Breast epithelium (tissue), 4 donors: ENCODE measurements at regions not wholly inside any gene's neighbourhood (a gene's known extent, or its start where the extent isn't known, plus 50 kb on each side); places are given as distances from the start of the nearest gene placed in this dataset.

Experiments used
- DNase-seq, 2 donors: peaks; one replicate each; pipeline ENCODE4 v3.0.0-alpha.2; 2019; ENCODE audit warnings: low spot score in 2 of 2
- H3K27ac ChIP-seq, 2 donors: fragments of 200-600 bp; sonication (generic) in 1 of 2; one replicate each; pipeline ENCODE4 v1.5.1; 2016 to 2019; ENCODE audit warnings: mild to moderate bottlenecking in 1 of 2
- H3K27me3 ChIP-seq, 2 donors: fragments of 200-600 bp; sonication (generic) in 1 of 2; one replicate each; pipeline versions ENCODE4 v1.5.1 to v1.6.0; 2017 to 2019; ENCODE audit warnings: control low read depth in 1 of 2, mild to moderate bottlenecking in 1 of 2
- H3K36me3 ChIP-seq: fragments of 200-600 bp; one replicate; pipeline ENCODE4 v1.5.1; 2019
- H3K4me1 ChIP-seq, 2 donors: fragments of 200-600 bp; sonication (generic); one replicate each; pipeline ENCODE4 v1.5.1; 2016 to 2019; ENCODE audit warnings: control low read depth in 1 of 2
- H3K4me3 ChIP-seq, 3 donors: fragments of 200-600 bp; sonication (generic); 1 replicate in 2 of 3; 2 replicates in 1 of 3; pipeline ENCODE4 v1.5.1; 2016 to 2019; ENCODE audit warnings: mild to moderate bottlenecking in 3 of 3, moderate library complexity in 2 of 3
- H3K9me3 ChIP-seq, 2 donors: fragments of 200-600 bp; sonication (generic) in 1 of 2; one replicate each; pipeline ENCODE4 v1.5.1; 2016 to 2019; ENCODE audit warnings: control low read depth in 1 of 2
- POLR2A ChIP-seq: fragments of 450-650 bp; IDR thresholded peaks from one replicate; pipeline ENCODE4 v1.6.1; 2016; ENCODE audit warnings: antibody characterized with exemption, mild to moderate bottlenecking, moderate library complexity
- POLR2AphosphoS5 ChIP-seq, 3 donors: sonication (generic); formaldehyde crosslinking; IDR thresholded peaks; one replicate each; pipeline ENCODE4 v1.6.1; 2017; ENCODE audit warnings: antibody characterized with exemption in 3 of 3
- intact Hi-C: fragments of 100-400 bp; cut with DNase I; formaldehyde crosslinking; loops from one replicate; pipeline ENCODE4 v1.15.1; 2023; ENCODE audit warnings: low total_unique reads
- TF ChIP-seq, protein P1 (sequence below), 3 donors: fragments of 450-650 bp; IDR thresholded peaks; one replicate each; pipeline ENCODE4 v1.5.1; 2016 to 2017; ENCODE audit warnings: antibody characterized with exemption in 3 of 3, mild to moderate bottlenecking in 3 of 3, moderate library complexity in 3 of 3

DNA sequence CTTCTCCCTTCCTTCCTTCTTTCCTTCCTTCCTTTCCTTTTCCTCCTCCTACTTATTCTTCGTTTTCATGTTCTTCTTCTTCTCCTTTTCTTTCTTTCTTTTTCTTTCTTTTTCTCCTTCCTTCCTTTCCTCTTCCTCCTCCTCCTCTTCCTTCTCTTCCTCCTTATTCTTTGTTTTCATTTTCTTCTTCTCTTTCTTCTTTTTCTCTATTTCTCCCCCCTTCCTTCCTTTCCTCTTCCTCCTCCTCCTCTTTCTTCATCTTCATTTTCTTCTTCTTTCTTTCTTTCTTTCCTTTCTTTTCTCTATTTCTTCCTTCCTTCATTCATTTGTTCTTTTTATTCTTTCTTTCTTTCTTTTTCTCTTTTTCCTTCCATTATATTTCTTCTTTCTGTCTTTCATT is 671.6 kb downstream of the IQCM start:
- Histone ChIP-seq H3K4me1 (no peaks in the 10 kb centered on the region), H3K4me3 (no peak overlapping the region), H3K27me3 (no peaks in the 10 kb centered on the region), H3K27ac (no peak overlapping the region), H3K9me3 (no peaks in the 10 kb centered on the region), H3K36me3 (no peaks in the 10 kb centered on the region)
- TF ChIP-seq, protein P1, sequence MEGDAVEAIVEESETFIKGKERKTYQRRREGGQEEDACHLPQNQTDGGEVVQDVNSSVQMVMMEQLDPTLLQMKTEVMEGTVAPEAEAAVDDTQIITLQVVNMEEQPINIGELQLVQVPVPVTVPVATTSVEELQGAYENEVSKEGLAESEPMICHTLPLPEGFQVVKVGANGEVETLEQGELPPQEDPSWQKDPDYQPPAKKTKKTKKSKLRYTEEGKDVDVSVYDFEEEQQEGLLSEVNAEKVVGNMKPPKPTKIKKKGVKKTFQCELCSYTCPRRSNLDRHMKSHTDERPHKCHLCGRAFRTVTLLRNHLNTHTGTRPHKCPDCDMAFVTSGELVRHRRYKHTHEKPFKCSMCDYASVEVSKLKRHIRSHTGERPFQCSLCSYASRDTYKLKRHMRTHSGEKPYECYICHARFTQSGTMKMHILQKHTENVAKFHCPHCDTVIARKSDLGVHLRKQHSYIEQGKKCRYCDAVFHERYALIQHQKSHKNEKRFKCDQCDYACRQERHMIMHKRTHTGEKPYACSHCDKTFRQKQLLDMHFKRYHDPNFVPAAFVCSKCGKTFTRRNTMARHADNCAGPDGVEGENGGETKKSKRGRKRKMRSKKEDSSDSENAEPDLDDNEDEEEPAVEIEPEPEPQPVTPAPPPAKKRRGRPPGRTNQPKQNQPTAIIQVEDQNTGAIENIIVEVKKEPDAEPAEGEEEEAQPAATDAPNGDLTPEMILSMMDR (IDR thresholded peaks at IDR 0.05) = no peak
- TF ChIP-seq POLR2AphosphoS5 (IDR thresholded peaks at IDR 0.05) (no peak), POLR2A (no peak)
- intact Hi-C loops = no loop called here
- no peak for DNase-seq

DNA sequence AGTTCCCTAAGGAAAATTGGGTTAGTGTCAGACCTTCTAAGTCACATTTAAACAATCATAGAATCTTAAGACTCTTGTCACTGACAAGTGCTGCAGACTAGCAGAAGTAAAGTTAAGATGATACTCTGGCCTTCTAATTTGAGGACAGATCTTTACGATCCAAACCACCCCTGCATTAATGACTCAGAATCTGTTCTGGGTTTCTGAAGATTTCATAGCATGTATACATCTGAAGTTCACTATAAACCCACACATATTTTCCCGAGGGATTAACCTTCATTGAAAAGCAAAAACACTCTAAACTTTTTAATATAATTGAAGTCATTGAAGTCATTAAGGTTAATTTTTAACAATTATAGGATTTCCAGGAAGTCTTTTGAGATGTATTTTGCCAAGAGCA is 674.3 kb downstream of the IQCM start:
- Histone ChIP-seq H3K36me3 (no peaks in the 10 kb centered on the region), H3K27ac (no peak overlapping the region), H3K9me3 (no peaks in the 10 kb centered on the region), H3K4me3 (no peak overlapping the region), H3K27me3 (no peaks in the 10 kb centered on the region), H3K4me1 (no peaks in the 10 kb centered on the region)
- DNase-seq = no peak
- intact Hi-C loops = no loop called here
- no peak for TF ChIP-seq POLR2AphosphoS5 (IDR thresholded peaks at IDR 0.05)
- TF ChIP-seq POLR2A = no peak
- TF ChIP-seq, protein P1 (IDR thresholded peaks at IDR 0.05) = no peak

DNA sequence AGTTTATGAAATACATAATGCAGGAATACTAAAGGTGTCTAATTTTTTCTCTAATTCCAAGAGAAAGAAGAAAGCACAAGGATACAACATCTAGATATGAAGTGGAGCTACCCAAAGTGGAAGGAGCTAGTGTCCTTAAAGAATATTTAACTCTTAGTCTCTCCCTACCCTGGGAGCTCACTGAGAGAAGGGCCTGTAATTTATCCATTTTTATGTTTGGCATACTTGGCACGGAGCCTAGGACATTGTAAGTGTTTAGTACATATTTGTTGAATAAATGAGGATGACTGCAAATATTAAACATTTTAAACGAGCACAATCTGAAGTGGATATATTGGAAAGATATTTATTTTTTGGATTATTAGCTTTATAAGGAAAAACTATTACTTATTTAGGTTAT is 674.8 kb downstream of the IQCM start:
- H3K4me1 ChIP-seq = no peaks in the 10 kb centered on the region
- TF ChIP-seq POLR2A (no peak), POLR2AphosphoS5 (IDR thresholded peaks at IDR 0.05) (no peak)
- TF ChIP-seq, protein P1 (IDR thresholded peaks at IDR 0.05) = no peak
- intact Hi-C loops = no loop called here
- DNase-seq = no peak
- H3K9me3 ChIP-seq = no peaks in the 10 kb centered on the region
- H3K27me3 ChIP-seq = no peaks in the 10 kb centered on the region
- H3K4me3 ChIP-seq = no peak overlapping the region
- no peaks in the 10 kb centered on the region for H3K36me3 ChIP-seq
- no peak overlapping the region for H3K27ac ChIP-seq

DNA sequence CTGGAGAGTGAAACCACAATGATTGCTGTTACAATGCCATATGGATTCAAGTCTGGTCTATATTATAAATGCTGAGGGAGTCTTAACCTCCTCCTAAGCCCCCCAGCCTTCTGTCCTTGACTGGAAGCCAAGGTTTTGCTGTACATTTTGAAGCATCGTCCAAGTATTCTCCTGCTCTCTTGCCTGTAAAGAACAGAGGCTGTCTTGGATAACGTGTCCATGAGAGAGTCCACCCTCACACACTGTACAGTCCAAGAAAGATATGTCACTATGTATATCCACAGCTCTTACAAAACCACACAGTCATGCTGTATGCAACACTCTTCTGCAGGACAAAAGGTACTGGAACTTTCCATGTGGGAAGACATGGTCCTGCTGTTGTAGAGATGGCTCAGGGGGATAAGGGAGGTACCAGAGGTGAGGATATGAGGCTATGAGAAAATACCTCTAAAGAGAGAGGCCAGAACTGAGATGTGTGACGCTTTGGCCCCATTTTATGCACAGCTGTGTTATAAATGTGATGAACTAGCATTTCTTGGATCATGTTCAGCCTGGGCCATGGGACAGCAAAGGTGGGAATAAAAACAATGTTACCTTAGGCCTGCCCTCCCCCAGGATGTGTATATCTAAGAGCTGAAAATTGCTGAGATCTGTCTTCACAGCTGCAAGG is 678.6 kb downstream of the IQCM start:
- no peaks in the 10 kb centered on the region for H3K4me1 ChIP-seq
- no peaks in the 10 kb centered on the region for H3K27me3 ChIP-seq
- intact Hi-C loops = no loop called here
- DNase-seq = no peak
- TF ChIP-seq POLR2AphosphoS5 (IDR thresholded peaks at IDR 0.05) (no peak), POLR2A (no peak)
- TF ChIP-seq, protein P1 (IDR thresholded peaks at IDR 0.05) = no peak
- H3K27ac ChIP-seq = no peak overlapping the region
- peaks cover 5 to 7% of the 10 kb centered on the region in 2 donors for H3K9me3 ChIP-seq
- H3K4me3 ChIP-seq = no peak overlapping the region
- H3K36me3 ChIP-seq = no peaks in the 10 kb centered on the region

DNA sequence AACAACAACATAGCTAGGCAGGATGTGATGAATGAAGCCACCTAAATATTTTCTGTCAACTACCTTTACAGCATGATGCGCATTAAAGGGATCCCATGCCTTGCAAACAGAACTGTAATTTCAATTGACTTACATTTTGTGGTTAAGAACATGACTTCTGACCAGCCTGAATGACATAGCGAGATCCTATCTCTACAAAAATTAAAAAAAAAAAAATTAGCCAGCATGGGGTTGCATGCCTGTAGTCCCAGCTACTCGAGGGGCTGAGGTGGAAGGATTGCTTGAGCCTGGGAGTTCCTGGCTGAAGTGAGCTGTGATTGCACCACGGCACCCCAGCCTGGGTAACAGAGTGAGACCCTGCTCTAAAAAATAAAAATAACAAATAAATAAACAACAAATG is 680.6 kb downstream of the IQCM start:
- Histone ChIP-seq H3K9me3 (peaks cover 5 to 7% of the 10 kb centered on the region in 2 donors), H3K27me3 (no peaks in the 10 kb centered on the region), H3K4me3 (no peak overlapping the region), H3K27ac (no peak overlapping the region), H3K36me3 (no peaks in the 10 kb centered on the region), H3K4me1 (no peaks in the 10 kb centered on the region)
- no peak for DNase-seq
- TF ChIP-seq POLR2AphosphoS5 (IDR thresholded peaks at IDR 0.05) (no peak), POLR2A (no peak)
- TF ChIP-seq, protein P1 (IDR thresholded peaks at IDR 0.05) = no peak
- intact Hi-C loops = no loop called here
